RWPE2 (cell line): ENCODE measurements at regions not wholly inside any gene's neighbourhood (a gene's known extent, or its start where the extent isn't known, plus 50 kb on each side); places are given as distances from the start of the nearest gene placed in this dataset.

Source experiments
- ATAC-seq: fragments of 200-7000 bp; cut with Tn5 transposase; 3 replicates; pipeline ENCODE4 v1.9.1; 2021; ENCODE audit warnings: low read depth
- DNase-seq: peaks from one replicate; pipeline ENCODE4 v3.0.0-alpha.2; 2020; ENCODE audit warnings: low spot score
- H3K27ac ChIP-seq: fragments of 450-650 bp; 2 replicates; pipeline ENCODE4 v1.5.1; 2017; ENCODE audit warnings: mild to moderate bottlenecking; ENCODE audit not compliant: poor library complexity, severe bottlenecking
- H3K27me3 ChIP-seq: fragments of 250-450 bp; sonication (Bioruptor Pico); 2 replicates; pipeline ENCODE4 v1.5.1; 2021; ENCODE audit warnings: mild to moderate bottlenecking, moderate library complexity; ENCODE audit not compliant: insufficient read depth, poor library complexity, severe bottlenecking
- H3K36me3 ChIP-seq: fragments of 250-450 bp; sonication (Bioruptor Pico); 2 replicates; pipeline ENCODE4 v1.5.1; 2020; ENCODE audit warnings: low read depth, mild to moderate bottlenecking, moderate library complexity
- H3K4me1 ChIP-seq: fragments of 250-450 bp; sonication (Bioruptor Pico); 2 replicates; pipeline ENCODE4 v1.5.1; 2021; ENCODE audit warnings: mild to moderate bottlenecking, moderate library complexity; ENCODE audit not compliant: insufficient read depth, poor library complexity, severe bottlenecking
- H3K4me3 ChIP-seq: fragments of 250-450 bp; sonication (Bioruptor Pico); 2 replicates; pipeline ENCODE4 v1.5.1; 2021; ENCODE audit warnings: mild to moderate bottlenecking, moderate library complexity; ENCODE audit not compliant: severe bottlenecking
- H3K9me3 ChIP-seq: fragments of 250-450 bp; sonication (Bioruptor Pico); 2 replicates; pipeline ENCODE4 v1.5.1; 2021; ENCODE audit warnings: mild to moderate bottlenecking, moderate library complexity; ENCODE audit not compliant: severe bottlenecking
- CTCF ChIP-seq: fragments of 450-650 bp; IDR thresholded peaks from one replicate; pipeline ENCODE4 v1.5.1; 2017; ENCODE audit warnings: mild to moderate bottlenecking, moderate library complexity; ENCODE audit not compliant: poor library complexity, severe bottlenecking

GRCh38 chr5:112560371-112560770 is 141.3 kb upstream of the EPB41L4A start:
- Histone ChIP-seq H3K27me3 (no peaks in the 10 kb centered on the region), H3K4me3 (no peak overlapping the region), H3K4me1 (no peaks in the 10 kb centered on the region), H3K36me3 (no peaks in the 10 kb centered on the region), H3K27ac (no peak overlapping the region), H3K9me3 (peaks cover 7% of the 10 kb centered on the region)
- ATAC-seq, result no peak
- no peak for DNase-seq
- no peak for TF ChIP-seq CTCF

- H3K4me3 ChIP-seq, result no peak overlapping the region
- ATAC-seq (no peak), DNase-seq (no peak)
- no peaks in the 10 kb centered on the region for H3K36me3 ChIP-seq
- H3K9me3 ChIP-seq, result peaks cover 7% of the 10 kb centered on the region
- no peaks in the 10 kb centered on the region for H3K27me3 ChIP-seq
- no peak overlapping the region for H3K27ac ChIP-seq
- no peaks in the 10 kb centered on the region for H3K4me1 ChIP-seq
- no peak for TF ChIP-seq CTCF
These were observed 144.2 kb upstream of the EPB41L4A start for GRCh38 chr5:112563169-112563826.

- Histone ChIP-seq H3K36me3 (no peaks in the 10 kb centered on the region), H3K4me1 (no peaks in the 10 kb centered on the region), H3K27me3 (peaks cover 3% of the 10 kb centered on the region), H3K27ac (no peak overlapping the region), H3K9me3 (peaks cover 7% of the 10 kb centered on the region), H3K4me3 (no peak overlapping the region)
- ATAC-seq, result no peak
- TF ChIP-seq CTCF, result no peak
- no peak for DNase-seq
These were observed 147.2 kb upstream of the EPB41L4A start for GRCh38 chr5:112566251-112566650.

- Histone ChIP-seq H3K4me1 (no peaks in the 10 kb centered on the region), H3K27me3 (peaks cover 3% of the 10 kb centered on the region), H3K4me3 (no peak overlapping the region), H3K27ac (no peak overlapping the region), H3K9me3 (no peaks in the 10 kb centered on the region), H3K36me3 (no peaks in the 10 kb centered on the region)
- ATAC-seq, result no peak
- TF ChIP-seq CTCF, result no peak
- DNase-seq, result no peak
These were observed 150.5 kb upstream of the EPB41L4A start for GRCh38 chr5:112569596-112569995.

DNA sequence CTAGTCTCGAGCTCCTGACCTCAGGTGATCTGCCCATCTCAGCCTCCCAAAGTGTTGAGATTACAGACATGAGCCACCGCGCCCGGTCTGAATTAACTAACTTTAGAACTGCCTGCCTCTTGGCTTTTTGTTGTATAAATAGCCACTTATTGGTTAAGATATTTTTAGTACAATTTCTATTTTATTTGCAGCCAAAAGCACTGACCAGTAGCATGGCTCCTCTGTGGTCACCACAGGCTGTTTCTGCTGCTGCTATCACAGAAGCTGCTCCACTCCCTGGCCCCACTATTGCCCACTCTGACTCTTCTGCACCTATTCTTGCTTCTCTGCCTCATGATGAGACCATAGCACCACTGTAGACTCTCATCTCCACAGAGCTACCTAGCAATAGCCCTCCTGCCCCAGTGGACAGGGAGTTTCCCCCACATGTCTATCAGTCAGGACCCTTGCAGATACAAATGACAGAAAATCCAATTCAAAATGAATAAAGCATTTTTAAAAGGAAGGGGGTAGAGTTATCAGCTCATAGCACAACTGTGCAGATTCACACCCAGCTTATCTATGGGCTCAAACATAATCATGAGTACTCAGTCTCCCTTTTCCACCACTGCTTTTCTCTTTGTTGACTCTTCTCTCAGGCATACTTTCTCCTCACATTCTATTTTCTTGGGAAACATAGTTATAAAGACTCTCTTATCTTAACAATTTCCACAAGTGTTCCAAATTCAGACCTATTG is 151.8 kb upstream of the EPB41L4A start:
- H3K36me3 ChIP-seq, result no peaks in the 10 kb centered on the region
- ATAC-seq, result no peak
- no peak overlapping the region for H3K27ac ChIP-seq
- H3K27me3 ChIP-seq, result peaks cover 3% of the 10 kb centered on the region
- H3K4me1 ChIP-seq, result no peaks in the 10 kb centered on the region
- no peaks in the 10 kb centered on the region for H3K9me3 ChIP-seq
- no peak for DNase-seq
- TF ChIP-seq CTCF, result no peak
- no peak overlapping the region for H3K4me3 ChIP-seq
